Panc1 (cell line): ENCODE measurements at regions not wholly inside any gene's neighbourhood (a gene's known extent, or its start where the extent isn't known, plus 50 kb on each side); places are given as distances from the start of the nearest gene placed in this dataset.

Experiments used
- CTCF ChIP-seq: fragments of 450-650 bp; IDR thresholded peaks from 2 replicates; pipeline ENCODE4 v1.5.1; 2017; ENCODE audit warnings: mild to moderate bottlenecking
- POLR2AphosphoS5 ChIP-seq: IDR thresholded peaks from 2 replicates; pipeline ENCODE4 v1.6.1; 2012; ENCODE audit warnings: mild to moderate bottlenecking, low read depth, low read length, moderate library complexity
- REST ChIP-seq, 2 experiments: IDR thresholded peaks; 2 replicates each; pipeline ENCODE4 v1.6.1; 2011 to 2012; ENCODE audit warnings: low read depth in 2 of 2, control low read depth in 1 of 2, low read length in 1 of 2, mild to moderate bottlenecking in 1 of 2, moderate library complexity in 1 of 2; ENCODE audit not compliant: insufficient read depth in 1 of 2

- no peak for TF ChIP-seq CTCF
- TF ChIP-seq REST (IDR thresholded peaks at IDR 0.05; ENCODE audit: insufficient read depth in 1 of 2, low read depth in 2 of 2, low read length in 1 of 2), result no peak
- no peak for TF ChIP-seq POLR2AphosphoS5
Measured at GRCh38 chr2:163822033-163822432, 86.2 kb upstream of the FIGN start.
